ENCODE measurements at regions not wholly inside any gene's neighbourhood (a gene's known extent, or its start where the extent isn't known, plus 50 kb on each side); places are given as distances from the start of the nearest gene placed in this dataset.

DNA sequence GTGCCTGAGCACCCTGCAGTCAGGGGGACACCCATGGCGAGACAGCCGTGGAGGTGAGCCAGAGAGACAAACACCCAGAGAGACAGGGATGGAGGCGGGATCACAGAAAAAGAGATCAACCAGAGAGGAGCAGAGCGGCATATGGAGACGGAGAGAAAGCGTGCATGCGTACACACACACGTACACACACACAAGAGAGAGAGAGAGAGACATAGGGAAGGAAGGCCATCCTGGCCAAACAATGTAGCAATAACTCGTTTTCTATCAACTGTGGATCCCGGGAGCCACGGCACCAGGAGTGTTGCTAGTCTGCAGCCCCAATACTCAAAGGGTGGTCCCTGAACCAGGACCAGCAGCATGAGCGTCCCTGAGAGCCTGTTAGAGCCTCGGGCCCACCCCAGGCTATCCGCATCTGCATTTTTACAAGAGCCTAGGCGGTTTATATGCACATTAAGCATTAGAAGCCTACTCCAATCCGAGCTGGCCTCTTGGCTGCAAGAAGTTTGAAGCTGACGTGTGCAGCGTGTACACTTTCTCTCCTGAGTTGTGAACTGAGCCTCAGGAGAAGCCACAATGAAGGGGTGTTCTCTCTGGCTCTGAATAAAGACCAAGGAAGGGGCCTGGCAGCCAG is 50.1 kb upstream of the MYCN start:
- no peak overlapping the region for H3K4me3 Mint-ChIP-seq
- DNase-seq (no peak), ATAC-seq (no peak)
- no peaks in the 10 kb centered on the region for H3K9me3 Mint-ChIP-seq
- peaks cover 2% of the 10 kb centered on the region for H3K27me3 Mint-ChIP-seq
- CTCF ChIA-PET = no interaction called here
- POLR2A ChIA-PET = no interaction called here
- H3K27ac Mint-ChIP-seq = no peak overlapping the region
- TF ChIP-seq, protein P1, sequence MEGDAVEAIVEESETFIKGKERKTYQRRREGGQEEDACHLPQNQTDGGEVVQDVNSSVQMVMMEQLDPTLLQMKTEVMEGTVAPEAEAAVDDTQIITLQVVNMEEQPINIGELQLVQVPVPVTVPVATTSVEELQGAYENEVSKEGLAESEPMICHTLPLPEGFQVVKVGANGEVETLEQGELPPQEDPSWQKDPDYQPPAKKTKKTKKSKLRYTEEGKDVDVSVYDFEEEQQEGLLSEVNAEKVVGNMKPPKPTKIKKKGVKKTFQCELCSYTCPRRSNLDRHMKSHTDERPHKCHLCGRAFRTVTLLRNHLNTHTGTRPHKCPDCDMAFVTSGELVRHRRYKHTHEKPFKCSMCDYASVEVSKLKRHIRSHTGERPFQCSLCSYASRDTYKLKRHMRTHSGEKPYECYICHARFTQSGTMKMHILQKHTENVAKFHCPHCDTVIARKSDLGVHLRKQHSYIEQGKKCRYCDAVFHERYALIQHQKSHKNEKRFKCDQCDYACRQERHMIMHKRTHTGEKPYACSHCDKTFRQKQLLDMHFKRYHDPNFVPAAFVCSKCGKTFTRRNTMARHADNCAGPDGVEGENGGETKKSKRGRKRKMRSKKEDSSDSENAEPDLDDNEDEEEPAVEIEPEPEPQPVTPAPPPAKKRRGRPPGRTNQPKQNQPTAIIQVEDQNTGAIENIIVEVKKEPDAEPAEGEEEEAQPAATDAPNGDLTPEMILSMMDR (IDR thresholded peaks at IDR 0.05) = no peak
- no peaks in the 10 kb centered on the region for H3K36me3 Mint-ChIP-seq (ENCODE audit: low read depth)
- intact Hi-C loops (cut with micrococcal nuclease) = no loop called here
- no peaks in the 10 kb centered on the region for H3K4me1 Mint-ChIP-seq (ENCODE audit: low read depth)

Measured in activated CD8-positive, alpha-beta T cell treated with anti-CD3 and anti-CD28 coated beads for 36 hours (primary cell).